Neural cell (in vitro differentiated cells): ENCODE measurements at regions not wholly inside any gene's neighbourhood (a gene's known extent, or its start where the extent isn't known, plus 50 kb on each side); places are given as distances from the start of the nearest gene placed in this dataset.

Experiments used
- CTCF ChIP-seq: fragments of 450-650 bp; IDR thresholded peaks from 2 replicates; pipeline ENCODE4 v1.5.1; 2014; ENCODE audit warnings: antibody characterized with exemption, mild to moderate bottlenecking, moderate library complexity; ENCODE audit not compliant: poor library complexity, severe bottlenecking
- EP300 ChIP-seq: fragments of 450-650 bp; conservative IDR thresholded peaks from 2 replicates; pipeline ENCODE4 v1.6.1; 2014; ENCODE audit warnings: antibody characterized with exemption, mild to moderate bottlenecking, moderate library complexity; ENCODE audit not compliant: poor library complexity, severe bottlenecking
- EZH2 ChIP-seq: fragments of 200-600, 300-800 bp; shearing (Covaris generic), sonication (generic); IDR thresholded peaks from 2 replicates; pipeline ENCODE4 v1.6.1; 2014; ENCODE audit warnings: antibody characterized with exemption, low read length, borderline replicate concordance, mild to moderate bottlenecking; ENCODE audit not compliant: insufficient read depth, poor library complexity, severe bottlenecking
- MXI1 ChIP-seq: fragments of 450-650 bp; conservative IDR thresholded peaks from 2 replicates; pipeline ENCODE4 v1.6.1; 2014; ENCODE audit warnings: antibody characterized with exemption, mild to moderate bottlenecking; ENCODE audit not compliant: poor library complexity, severe bottlenecking
- POLR2AphosphoS5 ChIP-seq: IDR thresholded peaks from 2 replicates; pipeline ENCODE4 v1.6.1; 2012
- RAD21 ChIP-seq: fragments of 450-650 bp; conservative IDR thresholded peaks from 2 replicates; pipeline ENCODE4 v1.6.1; 2014; ENCODE audit warnings: antibody characterized with exemption, mild to moderate bottlenecking, moderate library complexity
- REST ChIP-seq: IDR thresholded peaks from 2 replicates; pipeline ENCODE4 v1.6.1; 2012; ENCODE audit warnings: borderline replicate concordance
- SMC3 ChIP-seq: fragments of 450-650 bp; conservative IDR thresholded peaks from 2 replicates; pipeline ENCODE4 v1.6.1; 2014; ENCODE audit warnings: antibody characterized with exemption, mild to moderate bottlenecking, moderate library complexity; ENCODE audit not compliant: poor library complexity
- TAF1 ChIP-seq: IDR thresholded peaks from 2 replicates; pipeline ENCODE4 v1.6.1; 2012; ENCODE audit warnings: low read depth

- no peak for TF ChIP-seq MXI1
- TF ChIP-seq CTCF = no peak
- TF ChIP-seq RAD21 = no peak
- TF ChIP-seq POLR2AphosphoS5 = no peak
- no peak for TF ChIP-seq EZH2
- TF ChIP-seq TAF1 = no peak
- TF ChIP-seq EP300 = no peak
- no peak for TF ChIP-seq REST
- no peak for TF ChIP-seq SMC3
Observed at GRCh38 chr10:35722226-35722625, 80.1 kb upstream of the FZD8 start.
